H9 (cell line): ENCODE measurements at regions not wholly inside any gene's neighbourhood (a gene's known extent, or its start where the extent isn't known, plus 50 kb on each side); places are given as distances from the start of the nearest gene placed in this dataset.

Experiments
- DNase-seq: peaks from one replicate; pipeline ENCODE4 v3.0.0-alpha.2; 2017
- H2AFZ ChIP-seq: one replicate; pipeline ENCODE4 v1.6.1; 2013; ENCODE audit warnings: mild to moderate bottlenecking, low read length, control low read depth, moderate library complexity
- H2AK5ac ChIP-seq: 2 replicates; pipeline ENCODE4 v1.6.1; 2013; ENCODE audit warnings: low read length, control low read depth, mixed read lengths; ENCODE audit not compliant: insufficient read length
- H2BK120ac ChIP-seq: one replicate; pipeline ENCODE4 v1.6.1; 2013; ENCODE audit warnings: low read depth, mild to moderate bottlenecking, low read length, control low read depth, inconsistent platforms; ENCODE audit not compliant: poor library complexity, severe bottlenecking
- H2BK12ac ChIP-seq: 2 replicates; pipeline ENCODE4 v1.6.1; 2013; ENCODE audit warnings: low read length, control low read depth, mixed read lengths, low read depth; ENCODE audit not compliant: insufficient read length
- H2BK15ac ChIP-seq: 2 replicates; pipeline ENCODE4 v1.6.1; 2013; ENCODE audit warnings: low read depth, low read length, control low read depth
- H2BK20ac ChIP-seq: one replicate; pipeline ENCODE4 v1.6.1; 2013; ENCODE audit warnings: low read depth, mild to moderate bottlenecking, low read length, control low read depth, inconsistent platforms; ENCODE audit not compliant: poor library complexity, severe bottlenecking
- H2BK5ac ChIP-seq: 2 replicates; pipeline ENCODE4 v1.6.1; 2013; ENCODE audit warnings: low read length, control low read depth, mixed read lengths; ENCODE audit not compliant: insufficient read length
- H3K14ac ChIP-seq: 2 replicates; pipeline ENCODE4 v1.6.1; 2013; ENCODE audit warnings: low read length, control low read depth; ENCODE audit not compliant: insufficient read depth
- H3K18ac ChIP-seq: 2 replicates; pipeline ENCODE4 v1.6.1; 2013; ENCODE audit warnings: low read depth, mild to moderate bottlenecking, mixed read lengths, low read length, control low read depth; ENCODE audit not compliant: insufficient read length
- H3K23ac ChIP-seq: 2 replicates; pipeline ENCODE4 v1.6.1; 2013; ENCODE audit warnings: low read length, control low read depth, mixed read lengths, low read depth; ENCODE audit not compliant: insufficient read length
- H3K23me2 ChIP-seq: 2 replicates; pipeline ENCODE4 v1.6.1; 2013; ENCODE audit warnings: low read depth, mild to moderate bottlenecking, mixed read lengths, low read length, control low read depth; ENCODE audit not compliant: insufficient read length, poor library complexity, severe bottlenecking
- H3K27ac ChIP-seq: 2 replicates; pipeline ENCODE4 v1.5.1; 2013; ENCODE audit warnings: low read length, control low read depth, mixed read lengths, low read depth; ENCODE audit not compliant: insufficient read length
- H3K27me3 ChIP-seq: 2 replicates; pipeline ENCODE4 v1.6.1; 2013; ENCODE audit warnings: low read length, control low read depth, inconsistent platforms; ENCODE audit not compliant: insufficient read depth
- H3K4ac ChIP-seq: 2 replicates; pipeline ENCODE4 v1.6.1; 2013; ENCODE audit warnings: low read depth, mild to moderate bottlenecking, control low read depth, inconsistent platforms, low read length, moderate library complexity
- H3K4me1 ChIP-seq: 2 replicates; pipeline ENCODE4 v1.6.1; 2013; ENCODE audit warnings: low read length, control low read depth, inconsistent platforms; ENCODE audit not compliant: insufficient read depth
- H3K4me2 ChIP-seq: 2 replicates; pipeline ENCODE4 v1.6.1; 2013; ENCODE audit warnings: low read length, control low read depth, mixed read lengths; ENCODE audit not compliant: insufficient read length, insufficient read depth
- H3K56ac ChIP-seq: 2 replicates; pipeline ENCODE4 v1.6.1; 2013; ENCODE audit warnings: low read depth, mild to moderate bottlenecking, mixed read lengths, low read length, control low read depth; ENCODE audit not compliant: insufficient read length
- H3K79me1 ChIP-seq: 2 replicates; pipeline ENCODE4 v1.6.1; 2013; ENCODE audit warnings: low read depth, mild to moderate bottlenecking, moderate library complexity, low read length, control low read depth, inconsistent platforms; ENCODE audit not compliant: insufficient read depth, poor library complexity, severe bottlenecking
- H3K79me2 ChIP-seq: 2 replicates; pipeline ENCODE4 v1.6.1; 2013; ENCODE audit warnings: low read length, control low read depth, inconsistent platforms; ENCODE audit not compliant: insufficient read depth
- H3K9ac ChIP-seq: 2 replicates; pipeline ENCODE4 v1.6.1; 2013; ENCODE audit warnings: low read length, control low read depth, mixed read lengths; ENCODE audit not compliant: insufficient read length; ENCODE audit errors: extremely low read depth
- H3K9me3 ChIP-seq: one replicate; pipeline ENCODE4 v1.6.1; 2013; ENCODE audit warnings: low read depth, low read length, inconsistent platforms; ENCODE audit not compliant: control insufficient read depth
- H3T11ph ChIP-seq: one replicate; pipeline ENCODE4 v1.6.1; 2013; ENCODE audit warnings: mild to moderate bottlenecking, low read length, control low read depth, inconsistent platforms
- H4K20me1 ChIP-seq: one replicate; pipeline ENCODE4 v1.6.1; 2013; ENCODE audit not compliant: control insufficient read depth, insufficient read length, insufficient read depth
- H4K5ac ChIP-seq: 2 replicates; pipeline ENCODE4 v1.6.1; 2013; ENCODE audit warnings: low read depth, mild to moderate bottlenecking, mixed read lengths, low read length, control low read depth; ENCODE audit not compliant: insufficient read length
- H4K8ac ChIP-seq: replicated peaks from 2 replicates; pipeline ENCODE4 v1.6.1; 2013; ENCODE audit warnings: low read length, control low read depth, mixed read lengths, low read depth; ENCODE audit not compliant: insufficient read length
- H4K91ac ChIP-seq: 2 replicates; pipeline ENCODE4 v1.6.1; 2013; ENCODE audit warnings: low read depth, mild to moderate bottlenecking, moderate library complexity, mixed read lengths, low read length, control low read depth; ENCODE audit not compliant: insufficient read length
- H3K27ac Mint-ChIP-seq, 3 experiments: 2 replicates in 2 of 3; 3 replicates in 1 of 3; pipeline ENCODE4 v1.8.0; 2020 to 2021; ENCODE audit warnings: mixed read lengths in 3 of 3, mild to moderate bottlenecking in 1 of 3, moderate library complexity in 1 of 3
- H3K27me3 Mint-ChIP-seq: 2 replicates; pipeline ENCODE4 v1.8.0; 2021; ENCODE audit warnings: low read depth, mild to moderate bottlenecking, moderate library complexity, mixed read lengths
- H3K36me3 Mint-ChIP-seq, 3 experiments: 2 replicates in 2 of 3; 3 replicates in 1 of 3; pipeline ENCODE4 v1.8.0; 2020 to 2021; ENCODE audit warnings: low read depth in 3 of 3, mixed read lengths in 3 of 3; ENCODE audit not compliant: insufficient read depth in 1 of 3
- H3K4me1 Mint-ChIP-seq, 2 experiments: 2 replicates each; pipeline ENCODE4 v1.8.0; 2020; ENCODE audit warnings: mixed read lengths in 2 of 2
- H3K4me3 Mint-ChIP-seq, 2 experiments: 2 replicates in 1 of 2; 3 replicates in 1 of 2; pipeline ENCODE4 v1.8.0; 2020 to 2021; ENCODE audit warnings: mild to moderate bottlenecking in 2 of 2, mixed read lengths in 2 of 2, moderate library complexity in 1 of 2
- H3K9me3 Mint-ChIP-seq, 2 experiments: 2 replicates in 1 of 2; 3 replicates in 1 of 2; pipeline ENCODE4 v1.8.0; 2020; ENCODE audit warnings: mild to moderate bottlenecking in 2 of 2, mixed read lengths in 2 of 2, moderate library complexity in 1 of 2
- WGBS: extraction: QIAGEN DNeasy Blood & Tissue Kit; methylation state at CpG from one replicate; pipeline ENCODE4 v1.1.7; 2013; ENCODE audit warnings: missing lambda C conversion rate, low lambda C conversion rate, mixed read lengths; ENCODE audit not compliant: insufficient read length; ENCODE audit errors: extremely low coverage; 5-methylcytosine and 5-hydroxymethylcytosine counted together
- TF ChIP-seq, protein P1 (sequence below): fragments of 200-600 bp; sonication (generic); conservative IDR thresholded peaks from 3 replicates; pipeline ENCODE4 v1.8.0; 2021; ENCODE audit warnings: antibody characterized with exemption, mild to moderate bottlenecking

DNA sequence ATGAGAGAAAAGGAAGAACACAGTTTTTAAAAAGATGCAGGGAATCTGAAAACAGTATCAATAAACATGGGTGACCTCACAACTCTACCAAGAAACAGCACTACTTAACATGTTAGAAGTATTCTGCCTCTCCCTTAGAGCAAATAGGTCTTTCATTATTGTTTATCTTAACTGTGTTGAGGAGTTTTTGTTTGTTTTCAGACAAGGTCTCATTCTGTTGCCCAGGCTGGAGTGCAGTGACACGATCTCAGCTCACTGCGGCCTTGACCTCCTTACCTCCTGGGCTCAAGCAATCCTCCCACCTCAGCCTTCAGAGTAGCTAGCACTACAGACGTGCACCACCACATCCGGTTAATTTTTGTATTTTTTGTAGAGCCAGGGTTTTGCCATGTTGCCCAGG, 165.3 kb upstream of the PRDX4 start:
- Histone ChIP-seq H3K4me2 (no peak overlapping the region), H3K27me3 (no peaks in the 10 kb centered on the region), H3K18ac (no peak overlapping the region), H3K27ac (no peak overlapping the region), H4K20me1 (no peaks in the 10 kb centered on the region), H2AK5ac (no peak overlapping the region), H3K9ac (no peak overlapping the region), H3K14ac (no peak overlapping the region), H2AFZ (no peak overlapping the region), H4K5ac (no peak overlapping the region), H2BK5ac (no peak overlapping the region), H2BK120ac (no peak overlapping the region), H3K56ac (no peak overlapping the region), H4K8ac (no peak overlapping the region), H2BK12ac (no peak overlapping the region), H3K4ac (no peak overlapping the region), H3K9me3 (no peaks in the 10 kb centered on the region), H3T11ph (no peak overlapping the region), H3K4me1 (peaks cover 9% of the 10 kb centered on the region; the same call in 1 of the 2 replicates), H3K23ac (no peak overlapping the region), H2BK20ac (no peak overlapping the region), H2BK15ac (no peak overlapping the region), H3K23me2 (no peaks in the 10 kb centered on the region), H3K79me2 (no peaks in the 10 kb centered on the region), H4K91ac (no peak overlapping the region), H3K79me1 (no peaks in the 10 kb centered on the region)
- no peaks in the 10 kb centered on the region for H3K36me3 Mint-ChIP-seq
- DNase-seq: no peak
- H3K27ac Mint-ChIP-seq: no peak overlapping the region
- WGBS: no CpG with 5 or more reads among the region's 4 CpGs
- H3K4me3 Mint-ChIP-seq: no peak overlapping the region
- H3K9me3 Mint-ChIP-seq: no peaks in the 10 kb centered on the region
- no peaks in the 10 kb centered on the region for H3K27me3 Mint-ChIP-seq
- TF ChIP-seq, protein P1, sequence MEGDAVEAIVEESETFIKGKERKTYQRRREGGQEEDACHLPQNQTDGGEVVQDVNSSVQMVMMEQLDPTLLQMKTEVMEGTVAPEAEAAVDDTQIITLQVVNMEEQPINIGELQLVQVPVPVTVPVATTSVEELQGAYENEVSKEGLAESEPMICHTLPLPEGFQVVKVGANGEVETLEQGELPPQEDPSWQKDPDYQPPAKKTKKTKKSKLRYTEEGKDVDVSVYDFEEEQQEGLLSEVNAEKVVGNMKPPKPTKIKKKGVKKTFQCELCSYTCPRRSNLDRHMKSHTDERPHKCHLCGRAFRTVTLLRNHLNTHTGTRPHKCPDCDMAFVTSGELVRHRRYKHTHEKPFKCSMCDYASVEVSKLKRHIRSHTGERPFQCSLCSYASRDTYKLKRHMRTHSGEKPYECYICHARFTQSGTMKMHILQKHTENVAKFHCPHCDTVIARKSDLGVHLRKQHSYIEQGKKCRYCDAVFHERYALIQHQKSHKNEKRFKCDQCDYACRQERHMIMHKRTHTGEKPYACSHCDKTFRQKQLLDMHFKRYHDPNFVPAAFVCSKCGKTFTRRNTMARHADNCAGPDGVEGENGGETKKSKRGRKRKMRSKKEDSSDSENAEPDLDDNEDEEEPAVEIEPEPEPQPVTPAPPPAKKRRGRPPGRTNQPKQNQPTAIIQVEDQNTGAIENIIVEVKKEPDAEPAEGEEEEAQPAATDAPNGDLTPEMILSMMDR: no peak
- peaks cover 38 to 39% of the 10 kb centered on the region in 2 experiments for H3K4me1 Mint-ChIP-seq
